GM18868 (cell line): ENCODE measurements at regions not wholly inside any gene's neighbourhood (a gene's known extent, or its start where the extent isn't known, plus 50 kb on each side); places are given as distances from the start of the nearest gene placed in this dataset.
"Not testable (repeated sequence)": the region's sequence is repeated elsewhere in the genome, so short reads cannot be mapped to it uniquely, and the experiment has no call there.

Experiments used
- ATAC-seq: cut with Tn5 transposase; IDR thresholded peaks from one replicate; pipeline ENCODE4 v1.9.1; 2021; ENCODE audit warnings: mild to moderate bottlenecking, moderate library complexity; ENCODE audit not compliant: unreplicated experiment

DNA sequence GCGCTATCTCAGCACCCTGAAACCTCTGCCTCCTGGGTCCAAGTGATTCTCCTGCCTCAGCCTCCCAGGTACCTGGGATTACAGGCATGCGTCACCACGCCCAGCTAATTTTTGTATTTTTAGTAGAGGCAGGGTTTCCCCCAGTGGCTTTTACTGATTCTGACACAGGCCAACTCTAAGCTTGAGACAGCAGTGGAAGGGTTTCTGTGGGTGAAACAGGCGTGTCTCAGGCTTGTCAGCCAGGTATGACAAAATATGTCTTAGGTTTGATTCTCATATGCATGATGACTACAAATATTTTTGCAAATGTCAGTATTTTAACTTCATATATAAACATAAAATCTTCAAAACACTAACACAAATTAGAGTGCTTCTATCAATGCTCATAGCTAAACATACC lies 952.8 kb upstream of the CDH18 start:
- peak; percentile 54 for ATAC-seq

DNA sequence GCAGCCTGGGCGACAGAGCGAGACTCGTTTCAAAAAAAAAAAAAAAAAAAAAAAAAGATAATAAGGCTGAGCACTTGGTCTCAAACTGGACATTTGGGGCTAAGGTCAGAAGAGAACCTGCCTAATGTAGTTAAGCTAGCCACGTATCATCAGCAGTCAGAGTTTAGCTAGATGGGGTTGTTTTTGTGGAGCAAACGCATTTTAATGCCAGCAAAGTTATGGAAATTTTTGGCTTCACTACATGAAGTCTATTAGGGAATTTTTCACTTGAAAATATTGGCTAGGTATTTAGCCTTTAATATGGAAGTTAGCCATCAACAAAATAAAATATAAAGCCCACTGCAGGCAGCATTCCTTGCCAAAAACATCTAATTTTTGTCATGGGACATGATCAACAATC lies 902.9 kb upstream of the CDH18 start:
- not testable (repeated sequence) for ATAC-seq

DNA sequence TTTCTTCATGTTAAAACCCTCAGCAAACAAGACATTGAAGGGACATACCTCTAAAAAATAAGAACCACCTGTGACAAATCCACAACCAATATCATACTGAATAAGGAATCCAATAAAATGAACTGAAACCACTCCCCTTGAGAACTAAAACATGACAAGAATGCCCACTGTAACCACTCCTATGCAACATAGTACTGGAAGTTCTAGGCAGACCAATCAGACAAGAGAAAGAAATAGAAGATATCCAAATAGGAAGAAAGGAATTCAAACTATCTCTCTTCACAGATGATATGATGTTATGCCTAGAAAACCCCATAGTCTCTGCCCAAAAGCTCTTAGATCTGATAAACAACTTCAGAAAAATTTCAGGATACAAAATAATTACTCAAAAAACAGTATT lies 887.7 kb upstream of the CDH18 start:
- ATAC-seq: not testable (repeated sequence)

DNA sequence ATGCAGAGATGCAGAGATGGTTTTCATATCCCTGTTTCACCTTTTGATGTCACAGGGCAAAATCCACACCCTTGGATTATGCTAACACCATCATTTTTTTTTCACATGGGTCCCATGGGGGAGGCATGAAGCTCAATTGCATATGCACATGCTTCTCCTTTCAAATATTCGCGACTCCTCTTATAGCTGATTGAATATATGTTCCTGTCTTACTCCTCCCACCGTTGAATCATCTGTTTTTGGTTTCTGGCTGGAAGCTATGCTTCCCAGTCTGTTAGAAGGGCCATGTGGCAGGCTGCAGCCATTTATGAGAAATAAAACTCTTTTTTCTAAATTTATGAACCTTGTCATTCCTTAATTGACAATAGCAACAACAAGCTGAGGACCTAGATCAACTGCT lies 877.9 kb upstream of the CDH18 start:
- ATAC-seq: not testable (repeated sequence)

DNA sequence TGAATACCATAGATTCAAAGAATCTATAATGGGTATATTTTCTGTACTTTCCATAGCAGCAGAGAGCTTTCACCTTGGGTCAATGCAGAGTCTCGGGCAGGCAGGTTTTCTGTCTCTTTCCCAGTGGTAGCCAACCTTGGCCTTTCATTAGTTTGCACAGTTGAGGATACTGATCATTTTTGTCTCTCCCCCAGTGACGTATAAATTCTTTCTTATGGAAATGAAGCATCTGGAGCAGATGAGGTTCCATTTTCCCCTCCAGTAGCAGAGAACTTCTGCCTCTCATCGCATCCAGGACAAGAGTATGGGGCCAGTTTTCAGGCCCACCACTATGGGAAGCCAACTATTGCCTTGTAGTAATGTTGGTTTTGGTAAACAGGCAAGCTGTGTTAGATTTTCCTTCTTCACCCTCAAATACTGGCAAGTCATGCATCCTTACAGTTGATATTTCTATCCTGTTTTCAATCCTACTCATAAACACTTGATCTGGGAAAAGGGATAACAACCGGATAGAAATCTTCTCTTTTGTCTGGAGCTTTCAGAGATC lies 845.2 kb upstream of the CDH18 start:
- no peak for ATAC-seq

DNA sequence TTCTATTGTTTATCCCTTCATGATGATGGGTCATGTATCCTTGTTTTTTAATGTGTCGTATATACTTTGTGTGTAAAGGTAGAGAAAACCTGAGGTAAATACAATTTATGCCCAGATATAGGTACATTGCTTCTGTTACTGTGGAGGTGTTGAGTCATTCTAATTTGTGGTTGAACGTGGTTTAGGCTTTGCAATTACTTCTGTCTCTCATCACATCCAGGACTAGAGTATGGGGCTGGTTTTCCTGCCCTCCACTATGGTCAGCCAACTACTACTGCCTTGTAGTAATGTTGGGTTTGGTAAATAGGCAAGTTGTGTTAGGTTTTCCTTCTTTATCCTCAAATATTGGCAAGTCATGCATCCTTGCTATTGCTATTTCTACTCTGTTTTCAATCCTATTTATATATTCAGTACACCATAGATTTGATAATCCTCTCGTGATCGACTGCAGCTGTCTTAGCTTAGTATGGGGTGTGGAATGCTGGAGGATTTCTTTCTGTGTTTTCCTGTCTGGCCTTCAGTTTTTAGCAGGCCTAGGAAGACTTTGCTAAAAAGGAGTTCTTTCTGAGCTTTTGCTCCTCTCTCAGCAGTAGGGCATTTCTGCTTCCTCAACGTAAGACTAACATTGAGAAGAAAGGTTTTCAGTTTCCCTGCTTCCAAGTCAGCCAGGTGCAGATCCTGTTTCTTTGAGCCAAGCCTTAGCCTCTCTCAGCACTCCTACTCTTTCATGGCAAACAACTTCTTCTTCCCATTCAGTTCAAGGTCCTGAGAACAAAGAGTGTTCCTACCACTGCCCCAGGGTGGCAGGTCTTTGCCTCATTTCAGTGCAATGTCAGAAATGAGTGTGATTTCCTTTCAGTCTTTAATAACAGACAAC lies 844.4 kb upstream of the CDH18 start:
- no peak for ATAC-seq

DNA sequence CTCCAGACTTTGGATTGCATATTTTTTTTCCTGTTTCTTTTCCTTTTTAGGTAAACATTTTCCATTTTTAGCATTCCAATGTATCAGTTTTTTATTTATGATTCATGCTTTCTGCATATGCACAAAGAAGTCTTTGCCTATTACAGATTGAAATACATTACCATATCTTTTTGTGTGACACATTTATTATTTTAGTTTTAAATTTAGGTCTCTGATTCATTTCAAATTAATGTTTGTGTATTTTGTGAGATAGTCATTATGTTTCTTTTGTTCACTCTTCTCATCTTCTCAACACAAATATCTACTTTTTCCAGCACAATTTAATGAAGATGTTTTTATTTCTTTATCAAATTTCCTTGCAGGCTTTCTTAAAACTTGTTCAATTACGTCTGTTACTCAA lies 838.0 kb upstream of the CDH18 start:
- ATAC-seq: not testable (repeated sequence)

DNA sequence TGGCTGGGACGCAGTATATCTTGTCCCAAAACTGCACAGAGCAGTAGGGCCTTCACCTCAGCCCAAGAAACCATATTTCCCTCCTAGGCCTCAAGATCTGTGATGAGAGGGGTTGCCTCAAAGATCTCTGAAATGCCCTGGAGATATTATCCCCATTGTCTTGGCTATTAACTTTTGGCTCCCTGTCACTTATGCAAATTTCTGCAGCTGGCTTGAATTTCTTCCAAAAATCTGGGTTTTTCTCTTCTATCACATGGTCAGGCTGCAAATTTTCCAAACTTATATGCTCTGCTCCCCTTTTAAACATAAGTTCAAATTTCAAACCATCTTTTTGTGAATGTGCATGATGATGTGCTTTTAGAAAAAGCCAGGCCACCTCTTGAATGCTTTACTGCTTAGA lies 809.2 kb upstream of the CDH18 start:
- not testable (repeated sequence) for ATAC-seq

DNA sequence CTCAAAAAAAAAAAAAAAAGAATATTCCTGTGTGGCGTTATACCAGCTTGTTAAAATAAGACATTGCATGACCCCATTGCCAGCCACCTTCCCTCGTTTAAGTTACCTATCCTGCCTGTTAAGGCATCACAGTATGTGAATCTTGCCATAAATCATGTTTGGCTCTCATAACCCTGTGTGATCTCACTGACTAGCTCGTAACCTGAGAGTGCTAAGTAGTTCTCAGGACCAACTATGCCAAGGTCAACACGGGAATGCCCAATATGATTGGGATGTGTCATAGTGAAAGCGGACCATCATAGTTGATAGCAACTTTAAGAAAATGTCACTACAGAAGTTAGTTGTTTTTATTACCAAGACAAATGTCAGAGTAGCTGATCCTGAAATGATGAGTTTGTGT lies 796.8 kb upstream of the CDH18 start:
- ATAC-seq: not testable (repeated sequence)

DNA sequence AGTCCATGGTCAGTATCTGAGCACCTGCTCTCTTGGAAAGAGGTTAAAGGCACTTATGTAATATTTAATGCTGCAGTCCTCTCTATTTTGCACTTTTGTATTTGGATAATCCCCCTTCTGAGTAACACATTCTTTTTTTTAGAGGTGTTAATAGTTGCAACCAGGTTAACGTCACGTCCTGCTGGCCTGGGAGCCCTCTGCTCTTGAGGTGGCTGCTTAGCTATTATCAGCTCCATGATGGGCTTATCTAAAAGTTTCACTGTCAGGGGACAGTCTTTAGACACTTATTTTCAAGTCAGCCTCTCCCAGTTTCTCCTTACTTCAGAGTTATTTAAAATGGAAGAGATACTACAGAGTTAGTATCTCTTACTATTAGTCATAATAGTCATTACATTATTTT lies 795.5 kb upstream of the CDH18 start:
- not testable (repeated sequence) for ATAC-seq

DNA sequence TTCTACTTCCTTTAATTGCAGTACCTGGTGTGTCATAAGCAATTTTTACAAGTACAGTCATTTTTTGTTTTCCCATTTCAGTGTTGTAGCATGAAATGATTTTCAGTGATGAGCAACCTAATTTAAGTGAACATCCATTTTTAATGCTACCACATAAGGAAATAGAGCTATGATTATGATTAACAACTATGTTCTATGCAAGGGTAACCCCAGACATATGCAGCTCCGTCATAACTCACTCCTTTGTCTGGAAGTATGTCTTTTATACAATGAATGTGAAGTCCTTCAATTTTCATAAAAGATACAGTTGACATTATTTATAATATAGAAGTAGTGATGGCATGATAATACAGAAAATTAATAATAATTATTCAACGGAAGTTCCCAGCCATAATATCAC lies 783.3 kb upstream of the CDH18 start:
- ATAC-seq: not testable (repeated sequence)

DNA sequence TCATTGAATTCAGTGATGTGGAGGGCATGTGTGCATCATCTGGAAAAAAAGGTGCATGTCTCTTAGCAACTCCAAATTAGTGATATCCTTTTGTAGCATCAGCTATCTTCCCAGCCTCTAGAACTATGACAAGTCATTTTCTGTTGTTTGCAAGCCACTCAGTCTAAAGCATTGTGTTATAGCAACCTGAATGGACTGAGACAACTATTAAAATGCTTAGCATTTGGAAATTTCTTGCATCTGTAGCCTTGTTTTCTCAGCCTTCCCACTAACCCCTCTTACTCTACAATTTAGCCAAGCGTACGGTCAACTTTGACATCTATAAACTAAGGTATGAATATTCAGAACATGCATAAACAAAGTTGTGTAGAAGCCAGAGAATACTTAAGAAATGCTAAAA lies 777.1 kb upstream of the CDH18 start:
- ATAC-seq: not testable (repeated sequence)

DNA sequence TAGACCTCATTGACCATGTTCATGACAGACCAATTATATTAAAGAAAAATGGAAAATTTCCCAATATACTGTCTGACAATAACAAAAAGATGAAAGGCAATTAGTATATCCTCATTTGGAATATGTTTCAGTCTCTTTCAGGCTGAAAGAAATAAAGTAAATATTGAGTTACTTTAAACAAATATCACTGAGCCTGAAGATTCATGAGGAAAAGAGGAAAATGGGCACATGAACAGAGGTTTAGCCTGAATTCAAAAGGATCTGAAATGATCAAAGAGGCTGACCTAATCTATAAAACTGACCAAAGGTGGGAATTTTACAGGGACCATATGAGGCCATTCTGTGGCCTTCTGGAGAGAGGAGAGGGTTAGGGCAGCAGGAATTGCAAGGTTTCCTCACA lies 771.5 kb upstream of the CDH18 start:
- ATAC-seq: not testable (repeated sequence)

DNA sequence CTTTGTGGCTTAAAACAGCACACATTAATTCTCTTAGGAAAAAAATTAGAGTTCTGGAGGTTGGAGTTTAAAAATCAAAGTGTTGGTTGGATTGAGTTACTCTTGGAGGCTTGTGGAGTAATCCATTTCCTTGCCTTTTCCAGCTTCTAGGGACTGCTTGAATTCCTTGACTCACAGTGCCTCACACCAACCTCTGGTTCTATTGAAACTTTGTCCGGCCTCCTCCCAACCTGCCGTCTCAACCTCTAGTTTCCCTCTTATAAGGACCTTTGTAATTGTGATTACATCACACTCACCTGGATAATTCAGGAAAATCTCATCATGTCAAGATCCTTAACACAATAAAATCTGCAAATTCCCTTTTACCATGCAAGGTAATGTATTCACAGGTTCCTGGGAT lies 764.2 kb upstream of the CDH18 start:
- ATAC-seq: not testable (repeated sequence)

DNA sequence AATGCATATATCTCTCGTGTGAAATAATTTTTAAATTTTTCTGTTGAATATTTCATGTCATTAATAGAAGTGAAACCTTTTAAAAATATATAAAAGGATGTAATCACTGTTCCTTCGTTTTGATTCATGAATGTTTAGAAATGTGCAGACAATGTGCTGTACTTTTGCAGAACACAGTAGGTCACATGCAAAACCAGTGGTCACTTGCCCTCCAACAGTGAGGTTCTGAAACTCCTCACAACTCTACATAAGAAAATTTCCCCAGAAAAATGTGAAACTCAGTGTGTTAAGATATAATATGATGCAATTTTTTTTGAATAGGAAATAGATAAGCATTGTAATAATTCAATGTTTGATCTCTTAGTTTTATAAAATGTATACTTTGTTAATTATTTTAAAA lies 747.7 kb upstream of the CDH18 start:
- peak; percentile 68 for ATAC-seq

DNA sequence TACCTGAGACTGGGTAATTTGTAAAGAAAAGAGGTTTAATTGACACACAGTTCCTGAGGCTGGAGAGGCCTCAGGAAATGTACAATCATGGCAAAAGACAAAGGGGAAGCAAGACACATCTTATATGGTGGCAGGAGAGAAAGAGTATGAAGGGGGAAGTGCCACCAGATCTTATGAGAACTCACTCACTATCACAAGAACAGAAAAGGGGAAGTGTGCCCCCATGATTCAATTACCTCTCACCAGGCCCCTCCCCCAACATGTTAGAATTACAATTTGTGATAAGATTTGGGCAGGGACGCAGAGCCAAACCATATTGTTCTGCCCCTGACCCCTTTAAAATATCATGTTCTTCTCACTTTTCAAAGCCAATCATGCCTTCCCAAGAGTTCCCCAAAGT lies 744.2 kb upstream of the CDH18 start:
- ATAC-seq: not testable (repeated sequence)

DNA sequence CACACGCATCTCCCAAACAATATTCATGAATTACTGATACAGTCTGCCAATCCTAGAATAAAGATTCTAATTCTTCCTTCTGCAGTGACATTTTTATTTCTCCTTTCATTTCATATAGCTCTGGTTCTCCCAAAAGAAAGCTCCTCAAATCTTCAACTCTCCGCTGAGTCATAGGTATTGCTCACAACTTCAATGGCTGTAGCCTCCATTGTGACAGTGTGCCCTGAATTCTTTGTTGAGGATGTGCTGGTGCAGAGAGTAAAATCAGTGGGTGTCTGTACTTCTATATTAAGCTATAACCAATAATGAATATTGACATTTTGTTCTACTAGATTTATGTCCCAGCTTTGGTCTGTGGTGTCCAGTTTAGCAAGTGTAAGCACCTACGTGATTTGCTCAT lies 733.3 kb upstream of the CDH18 start:
- not testable (repeated sequence) for ATAC-seq

DNA sequence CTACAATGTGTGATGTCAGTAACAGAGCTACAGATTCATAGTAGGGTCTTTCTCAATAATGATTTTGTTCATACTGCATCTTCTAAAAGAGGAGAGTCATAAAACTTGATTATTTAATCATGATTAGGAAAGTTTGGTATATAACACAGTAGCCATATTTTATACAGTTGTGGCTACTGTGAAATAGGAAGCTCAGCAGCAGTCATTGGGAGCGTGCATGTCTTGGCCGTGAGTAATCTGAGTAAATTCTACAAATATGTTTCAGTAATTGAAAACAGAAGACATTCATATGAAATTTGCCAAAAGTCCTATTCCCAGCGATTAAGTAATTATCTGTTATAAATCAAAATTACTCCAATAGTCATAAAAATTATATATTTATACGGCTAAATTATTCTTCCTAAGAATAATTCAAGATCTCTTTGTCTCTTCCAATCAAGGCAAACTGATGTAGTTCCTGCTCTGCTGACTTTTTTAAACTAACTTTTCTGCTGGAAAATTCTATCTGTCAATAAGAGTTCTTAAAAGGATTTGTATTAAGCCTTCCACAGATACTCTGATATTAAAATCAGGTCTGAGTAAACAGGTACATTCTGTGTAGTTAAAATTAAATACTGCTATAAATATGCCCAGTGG lies 723.6 kb upstream of the CDH18 start:
- not testable (repeated sequence) for ATAC-seq

DNA sequence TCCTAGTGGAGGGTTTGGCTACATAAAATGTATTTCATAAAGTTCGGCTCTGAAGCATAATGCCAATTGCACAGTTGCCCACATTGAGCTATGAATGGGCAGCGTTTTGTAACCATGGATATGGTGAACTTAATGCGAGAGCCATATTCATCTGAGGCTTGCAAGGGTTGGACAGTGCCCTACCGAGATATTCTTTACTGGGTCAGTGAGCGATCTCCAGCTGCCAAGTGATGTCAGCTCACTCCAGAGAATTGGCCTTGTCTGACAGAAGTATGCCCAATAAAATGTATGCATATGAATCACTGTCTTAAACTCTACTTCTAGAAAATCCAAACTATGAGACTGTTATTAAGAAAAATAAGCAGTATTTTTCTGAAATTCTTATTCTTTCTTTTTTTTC lies 719.6 kb upstream of the CDH18 start:
- ATAC-seq: not testable (repeated sequence)

DNA sequence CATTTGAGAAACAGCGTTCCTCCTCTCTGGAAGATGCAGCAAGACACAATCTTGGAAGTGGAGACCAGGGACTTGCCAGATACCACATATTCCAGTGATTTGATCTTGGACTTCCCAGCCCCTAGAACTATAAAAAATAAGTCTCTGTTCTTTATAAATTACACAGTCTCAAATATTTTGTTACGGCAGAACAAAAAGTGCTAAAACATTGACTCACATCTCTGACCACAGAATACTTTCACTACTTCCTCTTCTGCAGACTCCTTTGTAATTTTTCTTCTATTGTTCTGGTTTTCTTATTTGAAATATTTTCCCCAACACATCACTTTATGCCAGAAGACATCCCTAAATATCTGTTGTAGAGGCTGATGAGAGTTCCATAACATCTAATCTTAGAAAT lies 706.1 kb upstream of the CDH18 start:
- no peak for ATAC-seq

DNA sequence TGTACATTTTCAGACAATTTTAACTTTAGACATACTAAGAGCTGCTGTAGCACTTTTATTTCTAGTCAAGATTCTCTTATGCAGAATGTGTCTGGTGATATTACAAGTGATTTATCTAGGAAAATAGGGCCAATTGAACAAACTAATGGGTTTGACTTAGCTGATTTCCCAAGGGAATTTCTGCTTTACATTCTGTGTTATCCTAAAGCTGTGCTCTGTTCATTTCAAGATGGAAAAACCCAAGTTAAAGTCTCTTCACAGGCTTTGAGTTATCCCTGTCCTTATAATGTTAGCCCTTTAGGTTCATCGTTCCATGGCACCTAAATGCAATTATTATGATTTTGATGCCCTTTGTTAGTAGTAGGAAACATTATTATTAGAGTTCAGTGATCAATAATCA lies 704.9 kb upstream of the CDH18 start:
- ATAC-seq: no peak
